Activated T-cell treated with anti-CD3 and anti-CD28 coated beads, Interleukin-2, amount 50 U/mL, for 72 hours (primary cell): ENCODE measurements at regions not wholly inside any gene's neighbourhood (a gene's known extent, or its start where the extent isn't known, plus 50 kb on each side); places are given as distances from the start of the nearest gene placed in this dataset.
A peak's percentile ranks its signal among the peaks of the same experiment; 100 is the strongest.
"Not testable (repeated sequence)": the region's sequence is repeated elsewhere in the genome, so short reads cannot be mapped to it uniquely, and the experiment has no call there.

ENCODE experiments used
- ATAC-seq, 2 donors: fragments of 150-1000 bp; cut with Tn5 transposase; replicated peaks in 1 of 2; 2 replicates each; pipeline ENCODE4 v1.10.0; 2021; ENCODE audit warnings: moderate library complexity in 2 of 2, mild to moderate bottlenecking in 1 of 2
- DNase-seq, 2 donors: peaks; one replicate each; pipeline ENCODE4 v3.0.0; 2021 to 2022; ENCODE audit warnings: mixed read lengths in 1 of 2
- H3K27ac Mint-ChIP-seq: one replicate; pipeline ENCODE4 v1.8.0; 2022; ENCODE audit warnings: mild to moderate bottlenecking, moderate library complexity, mixed read lengths
- H3K27me3 Mint-ChIP-seq: one replicate; pipeline ENCODE4 v1.8.0; 2022; ENCODE audit warnings: low read depth, mixed read lengths
- H3K36me3 Mint-ChIP-seq, 2 donors: one replicate each; pipeline ENCODE4 v1.8.0; 2022; ENCODE audit warnings: mixed read lengths in 2 of 2, mild to moderate bottlenecking in 1 of 2; ENCODE audit not compliant: insufficient read depth in 2 of 2
- H3K4me1 Mint-ChIP-seq: one replicate; pipeline ENCODE4 v1.8.0; 2022; ENCODE audit warnings: low read depth, mixed read lengths
- H3K4me3 Mint-ChIP-seq, 2 donors: one replicate each; pipeline ENCODE4 v1.8.0; 2022; ENCODE audit warnings: mild to moderate bottlenecking in 2 of 2, mixed read lengths in 2 of 2, moderate library complexity in 2 of 2
- H3K9me3 Mint-ChIP-seq, 2 donors: one replicate each; pipeline ENCODE4 v1.8.0; 2022; ENCODE audit warnings: mixed read lengths in 2 of 2

DNA sequence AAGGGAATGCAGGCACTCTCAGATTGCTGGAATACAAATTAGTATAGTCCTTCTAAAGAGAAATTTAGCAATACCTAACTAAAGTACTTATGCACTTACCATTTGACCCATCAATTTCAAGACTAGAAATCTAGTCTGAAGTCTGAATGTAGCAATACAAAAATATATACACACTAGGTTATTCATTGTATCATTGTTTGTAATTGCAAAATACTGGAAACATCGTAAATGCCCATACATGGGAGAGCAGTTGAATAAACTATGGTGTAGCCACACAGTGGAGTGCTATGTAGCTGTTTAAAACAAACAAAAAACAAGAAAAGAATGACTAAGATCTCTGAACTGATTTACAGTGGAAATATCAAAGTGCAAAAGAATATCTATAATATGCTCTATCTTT, 346.4 kb downstream of the ZNF674 start:
- ATAC-seq (no peak), DNase-seq (no peak)
- no peak overlapping the region for H3K4me3 Mint-ChIP-seq
- peaks cover 14% of the 10 kb centered on the region for H3K4me1 Mint-ChIP-seq
- H3K36me3 Mint-ChIP-seq: peaks cover 4 to 6% of the 10 kb centered on the region in 2 donors
- peaks cover 3 to 5% of the 10 kb centered on the region in 2 donors for H3K9me3 Mint-ChIP-seq
- H3K27me3 Mint-ChIP-seq: peaks cover 13% of the 10 kb centered on the region
- no peak overlapping the region for H3K27ac Mint-ChIP-seq

DNA sequence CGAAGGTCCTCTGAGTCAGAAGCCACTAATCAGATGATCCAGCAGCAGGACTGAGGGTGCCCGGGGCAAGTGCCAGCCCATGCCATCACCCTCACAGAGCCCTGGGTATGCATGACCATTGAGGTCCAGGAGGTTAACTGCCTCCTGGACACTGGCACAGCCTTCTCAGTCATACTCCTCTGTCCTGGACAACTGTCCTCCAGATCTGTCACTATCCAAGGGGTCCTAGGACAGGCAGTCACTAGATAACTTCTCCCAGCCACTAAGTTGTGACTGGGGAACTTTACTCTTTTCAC, 358.5 kb downstream of the ZNF674 start:
- peaks cover 31% of the 10 kb centered on the region for H3K27me3 Mint-ChIP-seq
- not testable (repeated sequence) for H3K9me3 Mint-ChIP-seq, H3K36me3 Mint-ChIP-seq, ATAC-seq, H3K4me3 Mint-ChIP-seq, H3K27ac Mint-ChIP-seq, DNase-seq, H3K4me1 Mint-ChIP-seq

DNA sequence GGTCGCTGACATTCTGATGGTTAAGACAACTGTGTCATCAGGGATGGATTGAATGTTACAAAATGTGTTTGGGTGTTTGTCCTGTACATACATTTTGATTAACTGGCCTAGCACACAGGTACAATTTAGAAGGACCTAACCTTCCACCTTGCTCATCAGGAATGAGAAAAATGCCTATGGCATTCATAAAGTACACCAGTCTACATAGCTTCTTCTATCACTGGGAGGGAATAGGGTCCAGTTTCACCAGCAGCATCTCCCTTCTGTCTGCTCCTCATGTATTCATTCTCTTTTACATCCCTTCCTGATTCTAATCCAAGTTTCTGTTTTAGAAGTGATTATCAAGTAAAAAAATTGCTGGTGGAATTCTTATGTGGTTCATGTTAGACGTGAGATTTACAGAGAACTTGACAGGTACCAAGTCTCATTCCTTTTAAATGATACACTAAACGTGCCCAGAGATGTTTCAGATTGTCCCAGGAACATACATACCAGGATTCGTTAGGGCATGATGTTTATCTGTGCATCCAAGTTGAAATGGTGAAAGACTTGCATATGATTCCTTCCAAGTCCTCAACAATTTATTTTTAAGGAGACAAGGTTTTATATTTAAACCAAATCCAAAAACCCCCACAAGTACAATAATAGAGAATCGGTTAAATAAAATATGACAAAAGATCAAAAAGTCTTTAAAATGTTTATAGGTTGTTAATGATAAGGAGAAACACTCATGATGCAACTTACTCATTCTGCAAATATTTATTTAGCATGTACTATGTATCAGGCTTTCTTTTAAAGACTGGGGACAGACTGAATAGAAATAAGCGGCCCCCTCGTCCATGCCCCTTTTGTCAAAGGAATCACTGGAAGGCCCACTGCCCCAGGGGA, 359.1 kb downstream of the ZNF674 start:
- Mint-ChIP-seq H3K4me3 (no peak overlapping the region), H3K27ac (no peak overlapping the region), H3K9me3 (peaks cover 0 to 4% of the 10 kb centered on the region in 2 donors), H3K27me3 (peaks cover 25% of the 10 kb centered on the region), H3K36me3 (peaks cover 0 to 1% of the 10 kb centered on the region in 2 donors), H3K4me1 (no peaks in the 10 kb centered on the region)
- DNase-seq (no peak), ATAC-seq (no peak)

DNA sequence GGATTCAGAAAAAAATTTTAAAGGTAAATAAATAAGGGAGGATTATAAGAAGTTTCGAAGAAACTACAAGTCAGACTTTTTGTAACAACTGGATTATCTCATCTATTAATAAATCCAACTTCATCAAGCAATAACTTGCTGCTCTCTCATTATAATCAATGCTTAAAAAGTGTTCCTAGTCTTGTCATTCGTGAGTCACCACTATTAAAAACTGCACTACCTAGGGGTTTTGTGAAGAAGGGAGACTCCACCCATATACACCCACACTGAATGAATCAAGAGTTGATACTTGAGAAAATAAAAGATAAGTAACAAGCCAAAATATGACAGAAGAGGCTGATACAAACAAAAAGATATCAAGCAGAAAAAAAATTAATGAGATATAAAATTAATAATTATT, 360.5 kb downstream of the ZNF674 start:
- no peaks in the 10 kb centered on the region for H3K4me1 Mint-ChIP-seq
- H3K9me3 Mint-ChIP-seq: peaks cover 0 to 4% of the 10 kb centered on the region in 2 donors
- H3K4me3 Mint-ChIP-seq: no peak overlapping the region
- no peak overlapping the region for H3K27ac Mint-ChIP-seq
- ATAC-seq (no peak), DNase-seq (no peak)
- H3K36me3 Mint-ChIP-seq: peaks cover 0 to 1% of the 10 kb centered on the region in 2 donors
- peaks cover 21% of the 10 kb centered on the region for H3K27me3 Mint-ChIP-seq

DNA sequence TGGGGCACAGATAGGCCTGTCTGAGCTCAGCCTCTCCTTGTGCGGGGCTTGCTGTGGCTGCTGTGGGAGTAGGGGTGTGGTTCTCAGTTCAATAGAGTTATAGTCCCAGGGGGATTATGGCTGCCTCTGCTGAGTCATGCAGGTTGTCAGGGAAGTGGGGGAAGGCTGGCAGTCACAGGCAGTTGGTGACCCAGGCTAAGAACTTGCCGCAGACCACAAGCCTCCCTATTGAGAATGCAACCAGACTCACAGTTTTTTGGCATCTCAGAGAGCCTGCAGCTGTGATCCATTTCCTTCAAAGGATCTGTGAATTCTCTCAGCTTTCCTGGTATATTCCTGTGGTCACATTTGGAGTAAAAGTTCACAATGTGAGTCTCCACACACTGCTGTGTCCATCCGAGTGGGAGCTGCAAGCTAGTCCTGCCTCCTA, 364.9 kb downstream of the ZNF674 start:
- Mint-ChIP-seq H3K9me3 (no peaks in the 10 kb centered on the region), H3K36me3 (peaks cover 0 to 1% of the 10 kb centered on the region in 2 donors), H3K27me3 (peaks cover 15% of the 10 kb centered on the region), H3K4me3 (no peak overlapping the region), H3K27ac (no peak overlapping the region), H3K4me1 (no peaks in the 10 kb centered on the region)
- ATAC-seq: peak in 1 of 2 donors; percentile 43
- peak in 1 of 2 donors; percentile 9 for DNase-seq

DNA sequence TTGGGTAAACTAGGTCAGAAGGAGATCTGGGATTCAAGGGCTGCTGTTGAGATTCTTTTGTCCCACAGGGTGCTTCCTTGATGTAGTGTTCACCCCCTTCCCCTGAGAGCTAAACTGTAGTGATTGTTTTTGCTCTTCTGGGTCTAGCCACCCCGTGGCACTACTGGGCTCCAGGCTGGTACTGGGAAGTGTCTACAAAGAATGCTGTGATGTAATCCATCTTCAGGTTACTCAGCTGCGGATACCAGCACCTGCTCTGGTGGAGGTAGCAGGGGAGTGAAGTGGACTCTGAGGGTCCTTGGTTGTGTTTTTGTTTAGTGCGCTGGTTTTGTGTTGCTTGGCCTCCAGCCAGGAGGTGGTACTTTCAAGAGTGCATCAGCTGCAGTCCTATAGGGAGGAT, 365.5 kb downstream of the ZNF674 start:
- Mint-ChIP-seq H3K27me3 (peaks cover 15% of the 10 kb centered on the region), H3K9me3 (no peaks in the 10 kb centered on the region), H3K27ac (no peak overlapping the region), H3K4me1 (no peaks in the 10 kb centered on the region), H3K4me3 (no peak overlapping the region), H3K36me3 (peaks cover 0 to 1% of the 10 kb centered on the region in 2 donors)
- ATAC-seq: no peak
- DNase-seq: no peak

DNA sequence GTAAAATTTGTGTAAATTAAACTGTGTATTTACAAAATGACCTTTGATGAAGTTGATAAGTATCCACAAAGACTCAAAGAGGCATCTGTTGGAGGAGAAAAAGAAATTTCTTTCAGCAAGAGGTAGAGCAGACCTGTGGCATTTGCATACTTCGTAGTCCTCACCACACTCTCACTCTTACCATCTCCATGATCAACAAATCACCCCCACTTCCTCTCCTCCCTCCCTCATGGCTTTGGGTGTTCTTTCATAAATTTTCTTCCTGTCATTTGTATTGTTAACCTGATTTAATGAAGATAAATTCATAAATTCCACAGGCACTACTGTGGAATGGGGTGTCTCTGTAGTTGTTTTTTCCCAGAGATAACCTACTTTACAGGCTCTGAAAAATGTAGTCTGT, 366.5 kb downstream of the ZNF674 start:
- Mint-ChIP-seq H3K27me3 (peaks cover 15% of the 10 kb centered on the region), H3K27ac (no peak overlapping the region), H3K4me3 (no peak overlapping the region), H3K36me3 (peaks cover 0 to 1% of the 10 kb centered on the region in 2 donors), H3K9me3 (no peaks in the 10 kb centered on the region), H3K4me1 (no peaks in the 10 kb centered on the region)
- ATAC-seq: no peak
- no peak for DNase-seq

DNA sequence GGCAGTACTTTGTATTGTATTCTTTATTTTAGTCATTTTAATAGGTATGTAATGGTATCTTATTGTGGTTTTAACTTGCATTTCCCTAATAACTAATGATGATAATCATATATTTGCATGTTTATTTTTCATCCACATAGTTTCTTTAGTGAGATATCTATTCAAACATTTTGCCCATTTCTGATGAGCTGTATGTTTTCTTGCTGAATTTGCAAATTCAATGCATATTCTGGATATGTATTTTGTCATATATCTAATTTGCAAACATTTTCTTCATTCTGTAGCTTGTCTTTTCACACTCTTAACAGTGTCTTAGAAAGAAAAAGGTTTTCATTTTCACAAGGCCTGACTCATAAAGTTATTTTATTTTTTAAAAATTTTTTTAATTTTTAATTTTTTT, 372.1 kb downstream of the ZNF674 start:
- H3K9me3 Mint-ChIP-seq: peaks cover 2 to 4% of the 10 kb centered on the region in 2 donors
- no peak overlapping the region for H3K27ac Mint-ChIP-seq
- ATAC-seq (no peak), DNase-seq (no peak)
- H3K27me3 Mint-ChIP-seq: peaks cover 20% of the 10 kb centered on the region
- H3K36me3 Mint-ChIP-seq: peaks cover 2 to 3% of the 10 kb centered on the region in 2 donors
- H3K4me3 Mint-ChIP-seq: no peak overlapping the region
- no peaks in the 10 kb centered on the region for H3K4me1 Mint-ChIP-seq

DNA sequence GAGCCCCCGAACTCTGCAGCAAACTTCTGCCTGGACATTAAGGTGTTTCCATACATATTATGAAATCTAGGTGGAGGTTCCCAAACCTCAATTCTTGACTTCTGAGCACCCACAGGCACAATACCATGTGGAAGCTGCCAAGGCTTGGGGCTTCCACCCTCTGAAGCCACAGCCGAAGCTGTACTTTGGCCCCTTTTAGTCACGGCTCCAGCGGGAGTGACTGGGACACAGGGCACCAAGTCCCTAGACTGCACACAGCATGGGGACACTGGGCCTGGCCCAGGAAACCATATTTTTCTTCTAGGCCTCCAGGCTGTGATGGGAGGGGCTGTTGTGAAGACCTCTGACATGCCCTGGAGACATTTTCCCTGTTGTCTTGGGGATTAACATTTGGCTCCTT, 373.8 kb downstream of the ZNF674 start:
- peaks cover 24% of the 10 kb centered on the region for H3K27me3 Mint-ChIP-seq
- not testable (repeated sequence) for H3K9me3 Mint-ChIP-seq, DNase-seq, H3K4me3 Mint-ChIP-seq, ATAC-seq, H3K4me1 Mint-ChIP-seq, H3K27ac Mint-ChIP-seq, H3K36me3 Mint-ChIP-seq

DNA sequence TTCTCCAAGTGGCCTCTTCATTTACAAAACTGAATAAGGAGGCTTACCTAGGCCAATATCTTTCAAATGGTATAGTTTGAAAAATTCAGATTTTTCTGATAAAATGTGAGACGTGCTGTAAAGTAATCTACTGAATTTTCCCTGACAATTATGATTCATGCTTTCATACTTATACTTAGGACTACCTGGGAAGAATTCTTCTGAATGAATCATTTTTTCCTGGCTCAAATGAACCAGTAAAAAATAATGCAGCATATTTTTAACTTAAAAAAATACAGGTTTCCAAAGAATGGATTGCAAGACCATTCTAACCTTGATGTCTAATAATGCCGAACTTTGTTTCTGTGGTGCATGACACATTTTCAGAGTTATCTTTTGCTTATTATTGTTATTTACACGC, 375.4 kb downstream of the ZNF674 start:
- H3K36me3 Mint-ChIP-seq: peaks cover 2 to 3% of the 10 kb centered on the region in 2 donors
- peaks cover 2 to 4% of the 10 kb centered on the region in 2 donors for H3K9me3 Mint-ChIP-seq
- H3K4me1 Mint-ChIP-seq: no peaks in the 10 kb centered on the region
- H3K27ac Mint-ChIP-seq: no peak overlapping the region
- ATAC-seq (no peak), DNase-seq (no peak)
- peaks cover 26% of the 10 kb centered on the region for H3K27me3 Mint-ChIP-seq
- H3K4me3 Mint-ChIP-seq: no peak overlapping the region

DNA sequence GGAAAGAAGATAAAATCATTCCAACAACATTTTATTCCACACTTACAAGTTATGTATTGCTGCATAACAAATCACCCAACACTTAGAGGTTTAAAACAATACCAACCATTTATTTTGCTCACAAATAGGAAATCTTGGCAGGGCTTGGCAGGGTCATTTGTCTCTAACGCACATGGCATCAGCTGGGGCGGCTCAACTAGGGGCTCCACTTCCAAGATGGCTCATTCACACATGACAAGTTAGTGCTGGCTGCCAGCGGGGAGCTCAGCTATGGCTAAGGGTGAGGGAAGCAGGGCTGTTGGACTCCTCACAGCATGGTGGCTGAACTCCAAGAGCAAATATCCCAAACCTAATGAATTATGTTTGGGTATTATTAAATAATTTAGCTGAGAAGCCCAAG, 377.0 kb downstream of the ZNF674 start:
- no peak for ATAC-seq
- Mint-ChIP-seq H3K4me1 (no peaks in the 10 kb centered on the region), H3K4me3 (no peak overlapping the region), H3K36me3 (peaks cover 2 to 3% of the 10 kb centered on the region in 2 donors), H3K27ac (no peak overlapping the region), H3K27me3 (peaks cover 33% of the 10 kb centered on the region), H3K9me3 (peaks cover 2 to 4% of the 10 kb centered on the region in 2 donors)
- no peak for DNase-seq

DNA sequence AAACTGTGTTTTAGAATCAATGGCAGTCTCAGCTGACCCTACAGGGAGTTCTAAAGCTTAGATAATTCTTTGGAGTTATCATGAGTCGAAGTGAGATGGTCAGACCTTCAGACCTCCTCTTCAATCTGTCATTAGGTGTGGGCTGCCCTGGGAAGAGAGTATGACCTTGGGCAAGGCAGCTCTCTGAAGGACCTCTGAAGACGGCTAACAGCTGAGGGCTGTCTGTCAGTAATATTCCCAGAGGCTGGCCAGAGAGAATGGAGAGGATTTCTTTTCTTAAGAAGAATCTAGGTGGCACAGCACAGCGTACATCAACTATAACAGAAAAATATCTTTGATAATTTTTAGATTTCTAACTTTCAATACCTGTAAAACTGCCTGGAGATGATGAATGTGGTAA, 379.4 kb downstream of the ZNF674 start:
- no peak for ATAC-seq

DNA sequence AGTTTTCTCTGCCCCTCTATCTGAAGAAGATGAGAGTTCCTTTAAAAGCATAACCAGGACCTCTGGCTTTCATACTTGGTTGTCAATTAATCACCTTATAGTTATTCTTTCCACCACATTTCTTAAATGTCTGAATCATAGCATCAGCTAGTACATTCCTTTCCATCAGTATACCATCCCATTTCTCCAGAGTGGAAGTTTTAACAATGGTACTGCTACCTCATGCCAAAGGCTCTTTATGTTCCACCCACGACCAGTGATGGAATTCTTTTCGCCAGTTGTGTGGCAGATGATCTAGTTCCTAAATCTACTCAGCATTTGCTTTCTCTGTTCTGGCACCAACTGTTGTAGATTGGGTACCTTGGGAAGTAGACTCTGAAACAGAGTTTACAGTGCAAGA, 379.8 kb downstream of the ZNF674 start:
- H3K27ac Mint-ChIP-seq: no peak overlapping the region
- H3K27me3 Mint-ChIP-seq: peaks cover 23% of the 10 kb centered on the region
- DNase-seq: no peak
- H3K36me3 Mint-ChIP-seq: no peaks in the 10 kb centered on the region
- ATAC-seq: no peak
- H3K9me3 Mint-ChIP-seq: no peaks in the 10 kb centered on the region
- H3K4me3 Mint-ChIP-seq: no peak overlapping the region
- no peaks in the 10 kb centered on the region for H3K4me1 Mint-ChIP-seq

More for the DNA sequence above, 379.4 kb downstream of the ZNF674 start:
- no peaks in the 10 kb centered on the region for H3K4me1 Mint-ChIP-seq
- no peak for DNase-seq
- no peaks in the 10 kb centered on the region for H3K36me3 Mint-ChIP-seq
- H3K27ac Mint-ChIP-seq: no peak overlapping the region
- no peaks in the 10 kb centered on the region for H3K9me3 Mint-ChIP-seq
- H3K27me3 Mint-ChIP-seq: peaks cover 23% of the 10 kb centered on the region
- H3K4me3 Mint-ChIP-seq: no peak overlapping the region

DNA sequence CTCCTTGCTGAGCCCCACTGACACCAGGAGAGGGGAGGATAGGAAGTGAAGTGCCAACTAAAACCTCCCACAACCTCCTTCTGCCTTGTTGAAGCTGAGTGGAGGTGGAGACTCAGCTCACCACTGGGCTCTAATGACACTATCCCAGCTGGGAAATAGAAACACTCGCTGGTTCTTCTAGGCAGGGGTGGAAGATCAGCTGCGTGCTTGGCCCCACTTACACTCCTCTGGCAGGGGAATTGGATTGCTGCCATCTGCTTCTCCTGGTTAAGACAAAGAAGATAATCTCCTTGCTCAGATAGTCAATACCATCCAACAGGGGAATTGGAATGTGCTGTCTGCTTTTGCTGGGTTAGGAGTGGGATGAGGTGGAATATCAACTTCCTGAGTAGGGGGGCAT, 392.5 kb downstream of the ZNF674 start:
- H3K4me3 Mint-ChIP-seq: no peak overlapping the region
- no peak for DNase-seq
- H3K27ac Mint-ChIP-seq: no peak overlapping the region
- H3K36me3 Mint-ChIP-seq: no peaks in the 10 kb centered on the region
- no peaks in the 10 kb centered on the region for H3K4me1 Mint-ChIP-seq
- H3K27me3 Mint-ChIP-seq: peaks cover 28% of the 10 kb centered on the region
- ATAC-seq: no peak
- no peaks in the 10 kb centered on the region for H3K9me3 Mint-ChIP-seq
